ENCODE measurements at regions not wholly inside any gene's neighbourhood (a gene's known extent, or its start where the extent isn't known, plus 50 kb on each side); places are given as distances from the start of the nearest gene placed in this dataset.

DNA sequence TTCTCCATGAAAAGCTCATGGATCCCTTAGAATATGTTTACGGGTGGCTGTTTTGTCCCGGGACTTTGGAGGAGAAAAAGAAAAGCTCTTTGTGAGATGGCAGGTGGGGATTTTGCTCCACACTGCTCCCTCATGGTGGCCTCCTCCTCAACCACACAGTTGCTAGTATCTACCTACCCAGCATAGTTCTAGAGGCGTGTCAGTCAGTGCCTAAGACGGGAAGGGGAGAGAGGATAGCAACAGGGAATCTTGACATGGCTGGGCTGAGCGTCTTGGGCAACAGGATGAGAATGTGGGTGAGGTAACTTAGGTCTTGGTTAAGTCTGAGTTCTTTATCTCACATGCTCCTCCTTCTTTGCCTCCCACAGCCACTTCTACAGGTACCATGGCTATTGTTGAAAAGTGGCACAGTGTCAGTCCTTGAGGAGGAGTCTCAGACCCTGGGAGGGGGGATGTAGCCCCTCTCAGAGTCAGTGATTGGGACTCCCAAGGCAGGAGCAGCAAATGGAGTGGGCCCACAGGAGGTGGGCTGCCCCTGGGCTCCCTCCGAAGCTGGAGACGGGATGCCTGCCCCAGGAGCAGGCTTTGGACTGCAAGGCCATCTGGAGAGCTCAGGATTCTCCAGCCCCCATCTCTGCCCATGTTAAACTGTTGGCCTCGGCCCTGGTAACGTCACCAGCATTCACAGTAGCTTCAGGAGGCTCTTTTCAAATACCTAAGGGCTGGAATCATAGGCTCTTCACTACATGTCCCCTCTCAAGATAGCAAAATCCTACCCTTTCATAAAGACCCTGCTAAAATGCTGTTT lies 75.4 kb downstream of the TENT5C start:
- Histone ChIP-seq H3K27me3 (no peaks in the 10 kb centered on the region), H3K4me1 (peaks cover 3 to 80% (median 27%) of the 10 kb centered on the region in 12 donors), H3K4me3 (no peak overlapping the region), H3K9me3 (no peaks in the 10 kb centered on the region), H3K36me3 (no peaks in the 10 kb centered on the region), H3K27ac (peak overlapping the region; percentile 59 to 94 (median 87))
- 63 to 76% (median 71%) methylated on average over 9 of the region's 9 CpGs for WGBS, 4 donors
- ATAC-seq, result no peak
- TF ChIP-seq POLR2A (IDR thresholded peaks at IDR 0.05), result no peak
- TF ChIP-seq, protein P1, sequence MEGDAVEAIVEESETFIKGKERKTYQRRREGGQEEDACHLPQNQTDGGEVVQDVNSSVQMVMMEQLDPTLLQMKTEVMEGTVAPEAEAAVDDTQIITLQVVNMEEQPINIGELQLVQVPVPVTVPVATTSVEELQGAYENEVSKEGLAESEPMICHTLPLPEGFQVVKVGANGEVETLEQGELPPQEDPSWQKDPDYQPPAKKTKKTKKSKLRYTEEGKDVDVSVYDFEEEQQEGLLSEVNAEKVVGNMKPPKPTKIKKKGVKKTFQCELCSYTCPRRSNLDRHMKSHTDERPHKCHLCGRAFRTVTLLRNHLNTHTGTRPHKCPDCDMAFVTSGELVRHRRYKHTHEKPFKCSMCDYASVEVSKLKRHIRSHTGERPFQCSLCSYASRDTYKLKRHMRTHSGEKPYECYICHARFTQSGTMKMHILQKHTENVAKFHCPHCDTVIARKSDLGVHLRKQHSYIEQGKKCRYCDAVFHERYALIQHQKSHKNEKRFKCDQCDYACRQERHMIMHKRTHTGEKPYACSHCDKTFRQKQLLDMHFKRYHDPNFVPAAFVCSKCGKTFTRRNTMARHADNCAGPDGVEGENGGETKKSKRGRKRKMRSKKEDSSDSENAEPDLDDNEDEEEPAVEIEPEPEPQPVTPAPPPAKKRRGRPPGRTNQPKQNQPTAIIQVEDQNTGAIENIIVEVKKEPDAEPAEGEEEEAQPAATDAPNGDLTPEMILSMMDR (IDR thresholded peaks at IDR 0.05), result no peak
- intact Hi-C loops (cut with DNase I), result loop anchor here in 2 of 10 donors (5.0 to 10.0 kb wide), 2 partner anchors 71 to 74 kb away; no protein-coding TSS in a partner anchor
- no peak for DNase-seq

DNA sequence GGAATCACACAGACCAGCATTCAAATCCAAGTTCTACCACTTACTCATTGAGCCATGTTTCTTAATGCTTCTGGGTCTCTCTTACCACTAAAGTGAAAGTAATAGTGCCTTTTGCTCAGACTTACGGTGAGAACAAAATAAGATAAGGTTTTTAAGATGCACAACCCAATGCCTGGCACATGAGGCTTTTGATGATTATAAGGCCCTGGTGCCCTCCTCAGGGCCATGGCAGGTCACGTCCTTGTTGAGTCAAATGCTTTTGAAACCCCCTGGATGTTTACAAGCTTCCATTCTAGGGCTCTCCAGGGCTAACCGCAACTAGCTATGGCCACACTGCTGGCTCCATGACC lies 76.0 kb downstream of the TENT5C start:
- TF ChIP-seq, protein P1 (IDR thresholded peaks at IDR 0.05), result no peak
- TF ChIP-seq POLR2A (IDR thresholded peaks at IDR 0.05), result no peak
- no peaks in the 10 kb centered on the region for H3K9me3 ChIP-seq
- DNase-seq (no peak), ATAC-seq (no peak)
- 49 to 68% (median 62%) methylated on average over 3 of the region's 3 CpGs for WGBS, 4 donors
- no peaks in the 10 kb centered on the region for H3K36me3 ChIP-seq
- intact Hi-C loops (cut with DNase I), result loop anchor here in 3 of 10 donors (2.0 to 10.0 kb wide), 3 partner anchors 70 to 73 kb away; no protein-coding TSS in a partner anchor
- H3K4me1 ChIP-seq, result peaks cover 3 to 80% (median 22%) of the 10 kb centered on the region in 12 donors
- H3K27ac ChIP-seq, result peak overlapping the region; percentile 59 to 94 (median 87)
- no peaks in the 10 kb centered on the region for H3K27me3 ChIP-seq
- no peak overlapping the region for H3K4me3 ChIP-seq

DNA sequence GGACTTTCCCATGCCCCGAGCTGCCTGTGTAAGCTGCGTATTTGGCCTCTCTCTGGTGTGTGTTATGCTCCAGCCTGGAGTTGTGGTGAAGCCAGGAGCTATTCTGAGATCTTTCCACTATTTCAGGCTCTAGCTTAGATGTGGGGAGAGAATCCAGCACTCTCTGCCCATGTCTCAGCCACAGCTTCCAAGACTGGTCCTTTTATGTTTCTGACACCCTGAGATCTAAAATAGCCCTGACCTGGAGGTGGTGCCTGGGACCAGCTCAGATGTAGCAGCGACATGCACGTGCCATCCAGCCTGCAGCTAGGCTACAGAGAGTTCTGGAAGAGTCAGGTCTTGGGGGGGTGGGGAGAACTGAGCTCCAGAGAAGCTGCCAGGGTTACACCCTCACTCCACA lies 76.5 kb downstream of the TENT5C start:
- 32 to 55% (median 52%) methylated on average over 4 of the region's 4 CpGs for WGBS, 4 donors
- Histone ChIP-seq H3K4me3 (no peak overlapping the region), H3K4me1 (peaks cover 3 to 79% (median 21%) of the 10 kb centered on the region in 12 donors), H3K27me3 (no peaks in the 10 kb centered on the region), H3K9me3 (no peaks in the 10 kb centered on the region), H3K27ac (peak overlapping the region; percentile 59 to 94 (median 87)), H3K36me3 (no peaks in the 10 kb centered on the region)
- intact Hi-C loops (cut with DNase I), result loop anchor here in 3 of 10 donors (2.0 to 10.0 kb wide), 3 partner anchors 70 to 74 kb away; no protein-coding TSS in a partner anchor
- TF ChIP-seq, protein P1 (IDR thresholded peaks at IDR 0.05), result no peak
- peak in 1 of 2 donors; percentile 28 for TF ChIP-seq POLR2A (IDR thresholded peaks at IDR 0.05)
- DNase-seq (peak in 4 of 5 donors; percentile 36 to 80 (median 61)), ATAC-seq (peak; percentile 82 to 89 (median 86))

DNA sequence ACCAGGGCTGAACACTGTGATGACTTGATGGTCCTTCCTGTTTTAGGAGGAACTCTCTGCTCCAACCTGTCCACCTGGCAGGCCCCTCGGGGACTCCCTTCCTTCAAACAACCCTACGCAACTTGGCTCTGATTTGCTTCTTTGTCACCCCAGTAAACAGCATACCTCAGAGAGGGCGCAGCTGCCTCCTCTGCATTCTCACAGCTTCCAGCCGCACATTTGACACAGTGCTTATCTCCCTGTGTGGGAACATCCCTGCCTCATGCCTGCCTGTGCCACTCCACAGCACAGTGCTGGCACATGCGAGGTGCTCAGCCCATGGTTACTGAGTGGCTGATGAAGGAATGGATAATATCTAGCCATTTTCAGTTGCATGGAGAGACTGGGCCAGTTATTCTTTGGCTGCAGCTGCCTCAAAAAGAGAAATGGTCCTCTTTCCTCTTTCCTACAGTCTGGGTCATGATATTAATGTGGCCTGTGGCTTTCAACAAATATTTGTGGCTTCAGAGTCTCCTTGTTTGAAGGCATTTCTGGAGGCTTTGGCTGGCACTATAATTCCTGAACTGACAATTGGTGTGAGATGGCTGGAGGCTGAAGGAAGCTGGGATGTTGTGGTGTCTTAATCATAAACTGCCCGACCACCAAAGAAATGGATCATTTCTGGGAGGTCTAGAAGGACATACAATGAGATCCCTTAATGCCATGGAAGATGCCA lies 77.9 kb downstream of the TENT5C start:
- ATAC-seq (peak; percentile 38 to 72 (median 60)), DNase-seq (peak in 1 of 5 donors; percentile 61)
- Histone ChIP-seq H3K4me1 (peaks cover 0 to 67% (median 19%) of the 10 kb centered on the region in 12 donors), H3K9me3 (no peaks in the 10 kb centered on the region), H3K27ac (peak overlapping the region in 11 of 12 donors; percentile 4 to 94 (median 84)), H3K36me3 (no peaks in the 10 kb centered on the region), H3K27me3 (no peaks in the 10 kb centered on the region), H3K4me3 (no peak overlapping the region)
- intact Hi-C loops (cut with DNase I), result loop anchor here in 3 of 10 donors (2.0 to 10.0 kb wide), 3 partner anchors 69 to 75 kb away; no protein-coding TSS in a partner anchor
- WGBS, 4 donors, result 43 to 61% (median 49%) methylated on average over 6 of the region's 6 CpGs
- TF ChIP-seq, protein P1 (IDR thresholded peaks at IDR 0.05), result no peak
- TF ChIP-seq POLR2A (IDR thresholded peaks at IDR 0.05), result no peak

Data from heart left ventricle (tissue), 16 donors.